Stimulated activated memory B cell treated with anti-CD40 and anti-IgM and Interleukin-4, amounts not matched to agents 10 μg/mL and 1 μg/mL and 100 μg/mL, for 72 hours (primary cell): ENCODE measurements at regions not wholly inside any gene's neighbourhood (a gene's known extent, or its start where the extent isn't known, plus 50 kb on each side); places are given as distances from the start of the nearest gene placed in this dataset.
A peak's percentile ranks its signal among the peaks of the same experiment; 100 is the strongest.
"Not testable (repeated sequence)": the region's sequence is repeated elsewhere in the genome, so short reads cannot be mapped to it uniquely, and the experiment has no call there.

Source experiments
- ATAC-seq: fragments of 150-1000 bp; cut with Tn5 transposase; 2 replicates; pipeline ENCODE4 v1.10.0; 2021
- H3K27ac Mint-ChIP-seq: one replicate; pipeline ENCODE4 v1.8.0; 2022; ENCODE audit warnings: mild to moderate bottlenecking, mixed read lengths
- H3K27me3 Mint-ChIP-seq: one replicate; pipeline ENCODE4 v1.8.0; 2022; ENCODE audit warnings: mixed read lengths
- H3K36me3 Mint-ChIP-seq: one replicate; pipeline ENCODE4 v1.8.0; 2022; ENCODE audit warnings: mixed read lengths
- H3K4me1 Mint-ChIP-seq: one replicate; pipeline ENCODE4 v1.8.0; 2022; ENCODE audit warnings: mixed read lengths
- H3K4me3 Mint-ChIP-seq: one replicate; pipeline ENCODE4 v1.8.0; 2022; ENCODE audit warnings: mild to moderate bottlenecking, moderate library complexity, mixed read lengths
- H3K9me3 Mint-ChIP-seq: one replicate; pipeline ENCODE4 v1.8.0; 2022; ENCODE audit warnings: mixed read lengths

GRCh38 chr2:209305746-209306196 lies 118.1 kb upstream of the MAP2 start:
- H3K4me1 Mint-ChIP-seq: no peaks in the 10 kb centered on the region

DNA sequence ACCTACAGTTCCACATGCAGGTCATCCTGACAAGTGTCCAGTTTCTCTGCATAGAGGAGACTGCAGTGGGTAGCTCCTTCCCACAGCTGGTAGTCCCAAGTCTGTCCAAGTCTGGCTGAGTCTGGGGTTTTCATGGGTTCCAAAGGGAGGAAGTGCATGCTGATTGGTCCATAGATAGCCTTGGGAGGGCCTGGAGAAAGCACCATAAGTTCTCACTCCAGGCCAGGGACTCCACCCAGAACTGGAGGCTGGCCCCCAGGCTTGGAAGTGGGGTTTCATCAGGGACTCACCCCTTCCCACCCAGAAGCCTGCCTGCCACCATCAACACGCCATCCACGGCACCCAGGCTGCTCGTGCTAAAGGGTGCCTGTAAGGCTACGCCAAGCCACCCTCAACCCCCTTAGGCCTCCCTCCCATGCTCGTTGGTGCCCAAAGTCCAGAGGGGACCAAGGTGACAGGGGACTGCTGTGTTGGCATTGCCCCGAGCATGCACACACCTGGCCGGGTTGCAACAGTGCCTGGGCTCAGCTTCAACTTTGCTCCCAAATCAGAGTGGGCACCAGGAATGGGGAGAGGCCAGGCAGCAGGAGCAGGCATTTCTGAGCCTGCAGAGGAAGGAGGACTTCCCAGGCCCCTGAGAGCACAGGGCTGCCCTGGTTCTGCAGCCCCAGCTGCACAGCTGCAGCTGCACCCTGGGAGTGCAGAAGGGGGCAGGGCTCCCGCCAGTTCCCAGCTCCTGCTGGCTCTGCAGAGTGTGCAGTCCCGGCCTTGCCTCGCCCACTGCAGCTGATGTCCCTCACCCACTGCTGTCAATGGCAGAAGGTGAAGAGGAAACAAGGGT lies 116.5 kb upstream of the MAP2 start:
- H3K36me3 Mint-ChIP-seq: no peaks in the 10 kb centered on the region
- H3K9me3 Mint-ChIP-seq: no peaks in the 10 kb centered on the region
- H3K4me1 Mint-ChIP-seq: no peaks in the 10 kb centered on the region
- peak; percentile 51 for ATAC-seq
- no peak overlapping the region for H3K27ac Mint-ChIP-seq
- H3K4me3 Mint-ChIP-seq: no peak overlapping the region
- no peaks in the 10 kb centered on the region for H3K27me3 Mint-ChIP-seq

More at GRCh38 chr2:209305746-209306196, 118.1 kb upstream of the MAP2 start:
- no peaks in the 10 kb centered on the region for H3K36me3 Mint-ChIP-seq
- H3K27me3 Mint-ChIP-seq: no peaks in the 10 kb centered on the region
- no peak for ATAC-seq
- no peak overlapping the region for H3K27ac Mint-ChIP-seq
- no peak overlapping the region for H3K4me3 Mint-ChIP-seq
- H3K9me3 Mint-ChIP-seq: no peaks in the 10 kb centered on the region

DNA sequence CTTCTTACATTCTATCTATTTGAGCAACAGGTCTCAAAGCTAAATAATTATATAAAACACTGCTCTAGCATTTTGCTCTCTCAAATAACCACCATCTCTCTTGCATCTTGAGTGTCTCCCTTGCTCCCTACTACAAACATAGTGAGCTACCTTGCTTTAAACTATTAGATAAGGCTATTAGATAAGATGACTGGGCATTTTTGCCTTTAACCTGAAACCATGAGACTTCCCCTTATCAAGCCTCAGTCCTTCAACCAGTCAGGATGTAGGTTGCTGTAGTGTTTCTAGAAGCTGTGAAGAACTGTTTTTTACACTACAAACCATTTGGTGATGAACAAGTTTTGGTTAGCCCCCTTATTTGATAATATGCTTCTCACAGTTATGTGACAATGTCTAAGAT lies 115.4 kb upstream of the MAP2 start:
- Mint-ChIP-seq H3K27ac (no peak overlapping the region), H3K4me1 (no peaks in the 10 kb centered on the region), H3K36me3 (no peaks in the 10 kb centered on the region), H3K27me3 (no peaks in the 10 kb centered on the region), H3K4me3 (no peak overlapping the region), H3K9me3 (no peaks in the 10 kb centered on the region)
- ATAC-seq: no peak

DNA sequence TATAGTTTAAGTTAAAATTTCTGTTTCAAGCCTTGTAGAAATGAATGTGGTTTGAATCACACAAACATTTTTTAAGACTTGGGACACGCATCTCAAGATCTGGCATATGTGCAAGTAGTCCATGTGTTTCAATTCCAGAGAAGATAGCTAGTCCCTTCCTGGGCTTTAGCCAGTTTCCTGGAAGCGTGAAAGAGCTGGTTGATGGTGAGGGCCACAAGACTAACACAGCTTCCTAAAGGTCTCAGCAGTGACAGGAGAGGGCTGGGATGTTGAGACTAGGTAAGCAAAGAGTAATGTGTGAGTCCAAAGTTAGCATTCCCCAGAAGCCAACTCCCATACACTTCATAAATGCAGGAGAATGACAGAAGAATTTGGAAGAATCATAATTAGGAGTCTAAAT lies 111.9 kb upstream of the MAP2 start:
- no peaks in the 10 kb centered on the region for H3K9me3 Mint-ChIP-seq
- no peak overlapping the region for H3K27ac Mint-ChIP-seq
- H3K4me3 Mint-ChIP-seq: no peak overlapping the region
- H3K36me3 Mint-ChIP-seq: no peaks in the 10 kb centered on the region
- no peak for ATAC-seq
- H3K27me3 Mint-ChIP-seq: no peaks in the 10 kb centered on the region
- no peaks in the 10 kb centered on the region for H3K4me1 Mint-ChIP-seq

DNA sequence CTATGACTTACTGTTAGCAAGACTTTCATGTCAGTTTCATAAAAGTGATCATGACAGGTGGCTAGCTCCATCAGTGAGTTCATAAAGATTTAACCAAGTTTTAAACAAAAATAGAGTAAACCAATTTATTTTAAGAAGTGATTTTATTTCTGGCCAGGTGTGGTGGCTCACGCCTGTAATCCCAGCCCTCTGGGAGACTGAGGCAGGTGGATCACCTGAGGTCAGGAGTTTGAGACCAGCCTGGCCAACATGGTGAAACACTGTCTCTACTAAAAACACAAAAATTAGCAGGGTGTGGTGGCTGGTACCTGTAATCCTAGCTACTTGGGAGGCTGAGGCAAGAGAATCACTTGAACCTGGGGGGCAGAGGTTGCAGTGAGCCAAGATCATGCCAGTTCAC lies 111.4 kb upstream of the MAP2 start:
- not testable (repeated sequence) for H3K27me3 Mint-ChIP-seq, H3K27ac Mint-ChIP-seq, H3K4me3 Mint-ChIP-seq, ATAC-seq, H3K4me1 Mint-ChIP-seq, H3K9me3 Mint-ChIP-seq, H3K36me3 Mint-ChIP-seq

GRCh38 chr2:209314653-209315052 lies 109.2 kb upstream of the MAP2 start:
- no peaks in the 10 kb centered on the region for H3K27me3 Mint-ChIP-seq
- no peaks in the 10 kb centered on the region for H3K9me3 Mint-ChIP-seq
- no peak for ATAC-seq
- H3K4me3 Mint-ChIP-seq: no peak overlapping the region
- no peak overlapping the region for H3K27ac Mint-ChIP-seq
- no peaks in the 10 kb centered on the region for H3K36me3 Mint-ChIP-seq
- no peaks in the 10 kb centered on the region for H3K4me1 Mint-ChIP-seq

GRCh38 chr2:209316141-209316540 lies 107.7 kb upstream of the MAP2 start:
- H3K9me3 Mint-ChIP-seq: no peaks in the 10 kb centered on the region

DNA sequence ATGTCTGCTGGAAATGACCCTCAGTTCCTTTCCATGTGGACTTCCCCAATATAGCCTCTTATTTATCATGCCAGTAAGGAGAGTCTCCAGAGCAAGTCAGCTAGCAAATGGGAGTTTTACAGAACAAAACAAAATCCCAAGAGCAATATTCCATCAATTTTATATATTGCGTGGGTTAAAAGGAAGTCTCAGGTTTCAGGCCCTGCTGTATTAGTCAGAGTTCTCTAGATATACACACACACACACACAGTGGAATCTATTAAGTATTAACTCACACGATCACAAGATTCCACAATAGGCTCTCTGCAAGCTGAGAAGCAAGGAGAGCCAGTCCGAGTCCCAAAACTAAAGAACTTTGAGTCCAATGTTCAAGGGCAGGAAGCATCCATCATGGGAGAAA lies 102.8 kb upstream of the MAP2 start:
- no peak overlapping the region for H3K4me3 Mint-ChIP-seq
- no peaks in the 10 kb centered on the region for H3K9me3 Mint-ChIP-seq
- H3K36me3 Mint-ChIP-seq: no peaks in the 10 kb centered on the region
- H3K27ac Mint-ChIP-seq: no peak overlapping the region
- H3K27me3 Mint-ChIP-seq: no peaks in the 10 kb centered on the region
- peaks cover 10% of the 10 kb centered on the region for H3K4me1 Mint-ChIP-seq
- no peak for ATAC-seq

More at GRCh38 chr2:209316141-209316540, 107.7 kb upstream of the MAP2 start:
- H3K27ac Mint-ChIP-seq: no peak overlapping the region
- H3K27me3 Mint-ChIP-seq: no peaks in the 10 kb centered on the region
- H3K4me3 Mint-ChIP-seq: no peak overlapping the region
- no peaks in the 10 kb centered on the region for H3K4me1 Mint-ChIP-seq
- no peaks in the 10 kb centered on the region for H3K36me3 Mint-ChIP-seq
- ATAC-seq: no peak

GRCh38 chr2:209321581-209321980 lies 102.3 kb upstream of the MAP2 start:
- no peak overlapping the region for H3K4me3 Mint-ChIP-seq
- H3K9me3 Mint-ChIP-seq: no peaks in the 10 kb centered on the region
- peaks cover 10% of the 10 kb centered on the region for H3K4me1 Mint-ChIP-seq
- ATAC-seq: no peak
- H3K27me3 Mint-ChIP-seq: no peaks in the 10 kb centered on the region
- no peaks in the 10 kb centered on the region for H3K36me3 Mint-ChIP-seq
- no peak overlapping the region for H3K27ac Mint-ChIP-seq

GRCh38 chr2:209322041-209322440 lies 101.8 kb upstream of the MAP2 start:
- ATAC-seq: no peak
- Mint-ChIP-seq H3K9me3 (no peaks in the 10 kb centered on the region), H3K36me3 (no peaks in the 10 kb centered on the region), H3K4me3 (no peak overlapping the region), H3K27me3 (no peaks in the 10 kb centered on the region), H3K4me1 (peaks cover 10% of the 10 kb centered on the region), H3K27ac (no peak overlapping the region)

DNA sequence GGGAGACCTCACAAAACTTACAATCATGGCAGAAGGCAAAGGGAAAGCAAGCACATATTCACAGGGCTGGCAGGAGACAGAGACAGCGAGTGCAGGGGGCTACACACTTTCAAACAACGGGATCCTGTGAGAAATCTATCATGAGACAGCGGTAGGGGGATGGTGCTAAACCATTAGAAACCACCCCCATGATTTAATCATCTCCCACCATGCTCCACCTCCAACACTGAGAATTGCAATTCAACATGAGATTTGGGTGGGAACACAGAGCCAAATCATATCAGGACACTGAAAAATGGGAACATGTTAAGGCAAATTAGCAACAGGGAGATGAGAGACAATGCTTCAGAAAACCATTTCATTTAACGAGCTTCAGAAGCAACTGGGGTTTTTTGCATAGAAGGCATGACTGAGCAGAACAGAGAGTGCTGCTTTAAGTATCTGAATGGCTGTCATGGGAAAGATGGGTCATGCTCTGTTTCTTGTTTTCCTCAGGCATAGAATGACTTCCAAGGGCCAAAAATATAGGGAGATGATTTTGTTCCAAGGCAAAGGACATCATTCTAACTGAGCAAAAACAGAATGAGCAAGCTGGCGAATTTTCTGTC lies 100.8 kb upstream of the MAP2 start:
- Mint-ChIP-seq H3K27ac (no peak overlapping the region), H3K4me1 (peaks cover 10% of the 10 kb centered on the region), H3K9me3 (no peaks in the 10 kb centered on the region), H3K27me3 (no peaks in the 10 kb centered on the region), H3K4me3 (no peak overlapping the region), H3K36me3 (no peaks in the 10 kb centered on the region)
- ATAC-seq: no peak

DNA sequence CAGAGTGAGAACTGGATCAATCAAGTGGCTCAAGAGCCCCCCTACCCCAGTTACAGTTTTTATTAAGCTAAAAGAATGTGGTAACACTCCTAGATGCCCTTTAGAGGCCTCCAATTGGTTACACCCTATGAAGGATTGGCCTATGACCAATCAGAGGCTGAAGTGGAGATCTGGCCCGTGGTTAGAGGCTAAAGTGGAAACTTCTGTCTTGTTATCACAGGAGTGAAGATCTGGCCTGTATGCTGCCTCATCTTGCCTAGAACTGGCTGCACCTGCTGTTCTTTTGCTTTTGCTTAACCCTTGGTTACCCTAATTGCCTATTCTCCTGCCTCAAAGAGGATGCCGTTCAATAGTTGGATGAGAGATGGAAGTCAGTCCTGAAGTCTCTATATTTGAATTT lies 100.1 kb upstream of the MAP2 start:
- peaks cover 10% of the 10 kb centered on the region for H3K4me1 Mint-ChIP-seq
- no peaks in the 10 kb centered on the region for H3K36me3 Mint-ChIP-seq
- ATAC-seq: no peak
- no peak overlapping the region for H3K27ac Mint-ChIP-seq
- no peaks in the 10 kb centered on the region for H3K27me3 Mint-ChIP-seq
- no peaks in the 10 kb centered on the region for H3K9me3 Mint-ChIP-seq
- H3K4me3 Mint-ChIP-seq: no peak overlapping the region

- Mint-ChIP-seq H3K9me3 (no peaks in the 10 kb centered on the region), H3K4me1 (peaks cover 10% of the 10 kb centered on the region), H3K36me3 (no peaks in the 10 kb centered on the region), H3K27me3 (no peaks in the 10 kb centered on the region), H3K4me3 (no peak overlapping the region), H3K27ac (no peak overlapping the region)
- ATAC-seq: no peak
These were observed 99.6 kb upstream of the MAP2 start for GRCh38 chr2:209324281-209324680.

- Mint-ChIP-seq H3K27me3 (no peaks in the 10 kb centered on the region), H3K36me3 (no peaks in the 10 kb centered on the region), H3K9me3 (no peaks in the 10 kb centered on the region), H3K4me1 (no peaks in the 10 kb centered on the region), H3K27ac (no peak overlapping the region), H3K4me3 (no peak overlapping the region)
- ATAC-seq: no peak
These were observed 92.5 kb upstream of the MAP2 start for GRCh38 chr2:209331291-209331844.

- Mint-ChIP-seq H3K4me3 (no peak overlapping the region), H3K27ac (no peak overlapping the region), H3K4me1 (no peaks in the 10 kb centered on the region), H3K9me3 (no peaks in the 10 kb centered on the region), H3K36me3 (no peaks in the 10 kb centered on the region), H3K27me3 (peaks cover 20% of the 10 kb centered on the region)
- no peak for ATAC-seq
These were observed 89.4 kb upstream of the MAP2 start for GRCh38 chr2:209334188-209335017.
